ENCODE measurements at regions not wholly inside any gene's neighbourhood (a gene's known extent, or its start where the extent isn't known, plus 50 kb on each side); places are given as distances from the start of the nearest gene placed in this dataset.

DNA sequence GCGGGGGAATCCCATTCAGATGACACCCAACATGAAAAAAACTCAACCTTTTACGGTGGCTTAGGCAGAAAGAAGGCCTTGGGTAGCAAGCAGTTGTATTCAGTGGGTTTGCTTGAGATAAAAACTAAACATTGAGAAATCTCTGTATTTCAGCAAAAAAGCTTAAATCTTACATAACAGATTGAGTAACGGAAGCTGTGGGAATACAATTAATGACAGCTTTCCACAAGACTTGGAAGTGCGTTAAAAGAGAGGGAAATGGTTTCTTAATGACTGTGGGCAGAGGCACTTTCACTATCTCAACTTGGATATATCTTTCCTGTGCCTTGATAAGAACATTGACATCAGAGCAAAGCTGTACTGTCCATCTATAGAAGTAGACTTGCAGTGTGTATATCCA lies 418.5 kb upstream of the HS3ST1 start:
- TF ChIP-seq, protein P1, sequence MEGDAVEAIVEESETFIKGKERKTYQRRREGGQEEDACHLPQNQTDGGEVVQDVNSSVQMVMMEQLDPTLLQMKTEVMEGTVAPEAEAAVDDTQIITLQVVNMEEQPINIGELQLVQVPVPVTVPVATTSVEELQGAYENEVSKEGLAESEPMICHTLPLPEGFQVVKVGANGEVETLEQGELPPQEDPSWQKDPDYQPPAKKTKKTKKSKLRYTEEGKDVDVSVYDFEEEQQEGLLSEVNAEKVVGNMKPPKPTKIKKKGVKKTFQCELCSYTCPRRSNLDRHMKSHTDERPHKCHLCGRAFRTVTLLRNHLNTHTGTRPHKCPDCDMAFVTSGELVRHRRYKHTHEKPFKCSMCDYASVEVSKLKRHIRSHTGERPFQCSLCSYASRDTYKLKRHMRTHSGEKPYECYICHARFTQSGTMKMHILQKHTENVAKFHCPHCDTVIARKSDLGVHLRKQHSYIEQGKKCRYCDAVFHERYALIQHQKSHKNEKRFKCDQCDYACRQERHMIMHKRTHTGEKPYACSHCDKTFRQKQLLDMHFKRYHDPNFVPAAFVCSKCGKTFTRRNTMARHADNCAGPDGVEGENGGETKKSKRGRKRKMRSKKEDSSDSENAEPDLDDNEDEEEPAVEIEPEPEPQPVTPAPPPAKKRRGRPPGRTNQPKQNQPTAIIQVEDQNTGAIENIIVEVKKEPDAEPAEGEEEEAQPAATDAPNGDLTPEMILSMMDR (IDR thresholded peaks at IDR 0.05) = no peak
- no peak for TF ChIP-seq POLR2A (IDR thresholded peaks at IDR 0.05)
- no peak for TF ChIP-seq EP300 (IDR thresholded peaks at IDR 0.05)
